Esophagus squamous epithelium (tissue), 5 donors: ENCODE measurements at regions not wholly inside any gene's neighbourhood (a gene's known extent, or its start where the extent isn't known, plus 50 kb on each side); places are given as distances from the start of the nearest gene placed in this dataset.

ENCODE experiments used
- DNase-seq: peaks from one replicate; lab custom pipeline; 2025; lab: John Stamatoyannopoulos, UW
- H3K27ac ChIP-seq, 4 donors: fragments of 200-600 bp; sonication (generic); one replicate each; pipeline ENCODE4 v1.5.1; 2016 to 2019; ENCODE audit warnings: mild to moderate bottlenecking in 1 of 4
- H3K27me3 ChIP-seq, 4 donors: fragments of 200-600 bp; sonication (generic); 1 replicate in 3 of 4; 2 replicates in 1 of 4; pipeline versions ENCODE4 v1.5.1 to v1.6.0; 2017 to 2021; ENCODE audit warnings: antibody characterized with exemption in 1 of 4
- H3K36me3 ChIP-seq, 3 donors: fragments of 200-600 bp; sonication (generic); one replicate each; pipeline ENCODE4 v1.5.1; 2016 to 2019
- H3K4me1 ChIP-seq, 3 donors: fragments of 200-600 bp; sonication (generic); one replicate each; pipeline ENCODE4 v1.5.1; 2017 to 2019
- H3K4me3 ChIP-seq, 4 donors: fragments of 200-600 bp; sonication (generic); 1 replicate in 3 of 4; 2 replicates in 1 of 4; pipeline ENCODE4 v1.5.1; 2016 to 2019; ENCODE audit warnings: mild to moderate bottlenecking in 2 of 4, moderate library complexity in 1 of 4
- H3K9me3 ChIP-seq, 3 donors: fragments of 200-600 bp; sonication (generic); one replicate each; pipeline ENCODE4 v1.5.1; 2016 to 2019
- CTCF ChIP-seq, 6 experiments: fragments of 450-650 bp in 4 of 6; fragments of 200-600 bp in 2 of 6; sonication (generic) in 2 of 6; IDR thresholded peaks; one replicate each; pipeline ENCODE4 v1.5.1; 2016 to 2019; ENCODE audit warnings: antibody characterized with exemption in 6 of 6, mild to moderate bottlenecking in 4 of 6, moderate library complexity in 4 of 6
- POLR2A ChIP-seq, 4 donors: fragments of 450-650 bp; IDR thresholded peaks; one replicate each; pipeline ENCODE4 v1.6.1; 2017; ENCODE audit warnings: antibody characterized with exemption in 4 of 4, mild to moderate bottlenecking in 4 of 4, moderate library complexity in 3 of 4
- WGBS, 2 donors: methylation state at CpG; one replicate each; pipeline ENCODE4 v1.1.5; 2018; 5-methylcytosine and 5-hydroxymethylcytosine counted together
- intact Hi-C: fragments of 100-400 bp; cut with DNase I; formaldehyde crosslinking; loops from one replicate; pipeline ENCODE4 v1.15.0; 2022
- donor health status: DM: yes; HTN: yes; CAD: no.

- 77 to 80% methylated on average over 3 to 4 of the region's 4 CpGs for WGBS, 2 donors
- Histone ChIP-seq H3K4me3 (no peak overlapping the region), H3K27ac (no peak overlapping the region), H3K27me3 (no peaks in the 10 kb centered on the region), H3K4me1 (no peaks in the 10 kb centered on the region), H3K9me3 (no peaks in the 10 kb centered on the region), H3K36me3 (no peaks in the 10 kb centered on the region)
- TF ChIP-seq CTCF (IDR thresholded peaks at IDR 0.05) (no peak), POLR2A (IDR thresholded peaks at IDR 0.05) (no peak)
- DNase-seq: no peak
- intact Hi-C loops: no loop called here
Measured at GRCh38 chrX:42497356-42497755, 280.6 kb downstream of the PPP1R2C start.

- no peak for TF ChIP-seq POLR2A (IDR thresholded peaks at IDR 0.05)
- no peak for TF ChIP-seq CTCF (IDR thresholded peaks at IDR 0.05)
- DNase-seq: no peak
Measured at GRCh38 chrX:42496239-42496638, 281.7 kb downstream of the PPP1R2C start.

GRCh38 chrX:42495139-42495538 is 282.8 kb downstream of the PPP1R2C start:
- 64 to 86% methylated on average over 6 to 7 of the region's 7 CpGs for WGBS, 2 donors
- Histone ChIP-seq H3K27me3 (no peaks in the 10 kb centered on the region), H3K36me3 (no peaks in the 10 kb centered on the region), H3K4me1 (no peaks in the 10 kb centered on the region), H3K9me3 (no peaks in the 10 kb centered on the region), H3K4me3 (no peak overlapping the region), H3K27ac (no peak overlapping the region)
- TF ChIP-seq POLR2A (IDR thresholded peaks at IDR 0.05) (no peak), CTCF (IDR thresholded peaks at IDR 0.05) (no peak)
- intact Hi-C loops: no loop called here
- DNase-seq: no peak

More at GRCh38 chrX:42496239-42496638, 281.7 kb downstream of the PPP1R2C start:
- Histone ChIP-seq H3K4me3 (no peak overlapping the region), H3K4me1 (no peaks in the 10 kb centered on the region), H3K36me3 (no peaks in the 10 kb centered on the region), H3K27me3 (no peaks in the 10 kb centered on the region), H3K27ac (no peak overlapping the region), H3K9me3 (no peaks in the 10 kb centered on the region)
- intact Hi-C loops: no loop called here

- no peak for DNase-seq
- Histone ChIP-seq H3K36me3 (no peaks in the 10 kb centered on the region), H3K4me1 (no peaks in the 10 kb centered on the region), H3K4me3 (no peak overlapping the region), H3K9me3 (no peaks in the 10 kb centered on the region), H3K27me3 (no peaks in the 10 kb centered on the region), H3K27ac (no peak overlapping the region)
- TF ChIP-seq POLR2A (IDR thresholded peaks at IDR 0.05) (no peak), CTCF (IDR thresholded peaks at IDR 0.05) (no peak)
- WGBS, 2 donors: 54 to 70% methylated on average over 2 of the region's 2 CpGs
- intact Hi-C loops: no loop called here
Measured at GRCh38 chrX:42491137-42491907, 286.6 kb downstream of the PPP1R2C start.

- Histone ChIP-seq H3K4me1 (no peaks in the 10 kb centered on the region), H3K4me3 (no peak overlapping the region), H3K36me3 (no peaks in the 10 kb centered on the region), H3K27me3 (no peaks in the 10 kb centered on the region), H3K27ac (no peak overlapping the region), H3K9me3 (no peaks in the 10 kb centered on the region)
- 47 to 58% methylated on average over 3 of the region's 3 CpGs for WGBS, 2 donors
- no peak for DNase-seq
- TF ChIP-seq POLR2A (IDR thresholded peaks at IDR 0.05): no peak
- TF ChIP-seq CTCF (IDR thresholded peaks at IDR 0.05): no peak
- intact Hi-C loops: no loop called here
Measured at GRCh38 chrX:42490111-42490510, 287.9 kb downstream of the PPP1R2C start.
